ENCODE measurements at regions not wholly inside any gene's neighbourhood (a gene's known extent, or its start where the extent isn't known, plus 50 kb on each side); places are given as distances from the start of the nearest gene placed in this dataset.

DNA sequence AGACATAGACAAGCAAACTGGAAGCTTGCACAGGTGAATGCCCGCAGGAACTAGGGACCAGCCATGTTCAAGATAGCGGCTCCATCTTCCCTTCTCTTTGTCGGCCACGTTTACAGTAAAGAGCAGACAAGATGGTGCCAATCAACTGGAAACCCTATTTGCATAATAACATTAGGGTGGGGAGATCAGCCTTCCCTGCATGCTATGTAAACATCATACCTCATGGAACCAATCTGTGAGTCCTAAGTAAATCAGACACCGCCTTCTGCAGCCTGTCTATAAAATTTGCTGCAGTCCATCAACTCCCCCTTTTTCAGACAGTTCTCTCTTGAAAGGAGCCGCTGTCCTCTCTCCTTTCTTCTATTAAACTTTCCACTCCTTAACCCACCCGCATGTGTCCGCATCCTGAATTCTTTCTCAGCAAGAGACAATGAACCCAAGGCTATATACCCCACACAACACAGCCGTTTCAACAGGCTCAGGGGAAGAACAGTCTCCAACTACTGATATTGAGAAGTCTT lies 384.4 kb downstream of the EIPR1 start:
- DNase-seq (ENCODE audit: low spot score) = no peak

DNA sequence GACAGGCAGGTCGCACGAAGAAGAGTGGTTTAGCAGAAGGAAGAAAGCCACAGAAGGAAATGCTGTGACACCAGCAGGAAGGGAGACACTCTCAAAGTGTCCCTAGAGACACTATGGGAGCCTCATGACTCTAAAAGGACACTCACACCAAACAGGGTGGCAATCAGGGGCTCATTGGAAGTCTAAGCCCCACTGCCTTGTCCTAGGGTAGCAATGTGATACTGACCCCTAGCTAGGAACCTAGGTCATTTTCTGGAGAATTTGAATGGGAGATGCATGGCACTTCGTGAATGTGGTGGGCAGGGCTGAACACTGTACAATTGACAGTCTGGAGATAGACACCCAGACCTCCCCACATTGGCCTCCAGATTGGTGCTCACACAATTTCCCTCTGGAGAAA lies 385.0 kb downstream of the EIPR1 start:
- DNase-seq (ENCODE audit: low spot score) = no peak

DNA sequence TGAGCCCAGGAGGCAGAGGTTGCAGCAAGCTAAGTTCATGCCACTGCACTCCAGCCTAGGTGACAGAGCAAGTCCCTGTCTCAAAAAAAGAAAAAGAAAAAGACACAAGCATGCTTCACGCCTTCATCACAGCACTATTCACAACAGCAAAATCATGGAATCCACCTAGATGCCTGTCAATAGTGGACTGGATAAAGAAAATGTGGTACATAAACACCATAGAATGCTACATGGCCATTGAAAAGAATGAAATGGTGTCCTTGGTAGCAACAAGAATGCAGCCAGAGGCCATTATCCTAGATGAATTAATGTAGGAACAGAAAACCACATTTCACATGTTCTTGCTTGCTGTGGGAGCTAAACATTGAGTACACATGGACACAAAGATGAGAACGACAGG lies 392.6 kb downstream of the EIPR1 start:
- no peak for DNase-seq (ENCODE audit: low spot score)

GRCh38 chr2:2981000-2981399 lies 396.6 kb downstream of the EIPR1 start:
- no peak for DNase-seq (ENCODE audit: low spot score)

DNA sequence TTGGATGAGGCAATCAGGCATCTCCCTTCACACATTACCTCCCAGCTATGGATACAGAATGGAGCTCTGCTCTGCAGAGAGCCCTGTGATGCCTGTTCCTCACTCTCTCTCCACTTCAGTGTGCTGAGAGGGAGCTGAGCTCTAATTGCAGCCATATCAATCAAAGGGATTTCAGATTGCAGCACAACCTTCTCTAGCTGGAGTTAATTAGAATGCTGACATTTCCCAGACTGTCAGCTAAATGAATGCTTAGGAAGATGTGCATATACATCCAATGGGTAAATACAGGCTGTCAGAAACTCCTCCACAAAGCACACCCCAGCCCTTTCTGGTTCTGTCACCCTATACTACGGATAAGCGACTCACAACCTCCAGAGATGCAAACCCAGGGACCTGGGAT lies 402.6 kb downstream of the EIPR1 start:
- no peak for DNase-seq (ENCODE audit: low spot score)

GRCh38 chr2:2960441-2961133 lies 417.0 kb downstream of the EIPR1 start:
- no peak for DNase-seq (ENCODE audit: low spot score)

DNA sequence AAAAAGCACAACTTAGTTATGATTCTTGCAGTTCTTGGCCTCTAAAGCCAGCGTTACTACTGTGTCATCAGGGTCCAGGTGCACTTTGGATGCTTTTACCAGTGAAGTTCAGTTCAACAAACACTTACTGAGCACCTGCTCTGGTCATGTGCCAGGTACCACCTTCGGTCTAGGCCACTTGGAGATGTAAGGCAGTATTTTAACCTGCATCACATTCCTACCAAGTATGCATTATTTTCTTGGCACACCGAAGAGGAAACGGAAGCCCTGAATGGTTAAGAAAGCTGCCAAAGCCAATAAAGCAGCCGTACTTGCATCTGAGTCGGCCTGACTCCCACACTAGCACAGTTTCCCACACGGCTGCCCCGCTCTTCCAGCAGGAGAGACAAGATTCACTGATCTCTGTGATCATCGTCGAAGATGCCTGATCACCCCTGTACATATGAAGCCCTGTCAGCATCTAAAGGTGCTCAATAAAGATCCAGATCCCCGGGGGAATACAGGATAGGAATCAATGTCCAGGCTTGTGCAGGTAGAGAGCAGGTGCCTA lies 427.1 kb downstream of the EIPR1 start:
- DNase-seq (ENCODE audit: low spot score) = no peak

- no peak for DNase-seq (ENCODE audit: low spot score)
Measured at GRCh38 chr2:2947406-2947805, 430.2 kb downstream of the EIPR1 start.

DNA sequence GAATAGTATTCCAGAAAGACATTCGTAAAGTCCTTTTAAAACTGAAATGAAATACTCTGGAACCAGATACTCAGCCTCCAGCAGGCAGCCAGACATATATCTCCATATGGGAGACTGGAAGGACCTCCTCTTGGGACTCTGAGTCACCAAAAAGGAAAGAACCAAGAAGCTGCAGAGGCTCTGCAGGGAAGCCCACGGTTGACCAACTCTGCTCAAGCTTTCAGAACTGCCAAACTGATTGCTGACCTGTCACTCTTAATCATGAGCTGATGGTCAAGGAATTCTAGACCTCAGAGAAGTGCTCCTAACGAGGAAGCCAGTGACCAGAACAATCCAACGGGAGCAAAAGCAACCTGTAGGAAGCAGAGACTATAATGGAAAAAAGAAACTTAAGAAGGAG lies 434.7 kb downstream of the EIPR1 start:
- no peak for DNase-seq (ENCODE audit: low spot score)

DNA sequence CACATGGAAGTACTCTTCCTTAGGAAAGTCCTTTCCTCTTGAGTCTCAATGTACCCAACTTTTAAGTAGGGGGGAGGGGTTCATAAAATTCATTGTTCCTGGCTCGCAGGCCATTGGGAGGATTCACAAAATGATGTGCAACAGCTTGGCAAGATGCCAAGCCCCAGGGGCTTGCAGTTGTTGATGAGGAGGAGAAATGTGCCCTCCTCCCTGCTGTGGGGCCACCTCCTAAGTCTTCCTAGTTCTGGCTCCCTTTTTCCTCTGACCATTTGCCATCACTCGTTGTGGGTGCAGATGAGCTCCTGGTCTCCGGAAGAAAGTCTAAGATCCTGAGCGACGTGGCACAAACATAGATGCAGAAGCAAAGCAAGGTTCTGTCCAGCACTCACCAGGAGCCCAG lies 435.4 kb downstream of the EIPR1 start:
- no peak for DNase-seq (ENCODE audit: low spot score)

- no peak for DNase-seq (ENCODE audit: low spot score)
Measured at GRCh38 chr2:2941205-2941604, 436.4 kb downstream of the EIPR1 start.

DNA sequence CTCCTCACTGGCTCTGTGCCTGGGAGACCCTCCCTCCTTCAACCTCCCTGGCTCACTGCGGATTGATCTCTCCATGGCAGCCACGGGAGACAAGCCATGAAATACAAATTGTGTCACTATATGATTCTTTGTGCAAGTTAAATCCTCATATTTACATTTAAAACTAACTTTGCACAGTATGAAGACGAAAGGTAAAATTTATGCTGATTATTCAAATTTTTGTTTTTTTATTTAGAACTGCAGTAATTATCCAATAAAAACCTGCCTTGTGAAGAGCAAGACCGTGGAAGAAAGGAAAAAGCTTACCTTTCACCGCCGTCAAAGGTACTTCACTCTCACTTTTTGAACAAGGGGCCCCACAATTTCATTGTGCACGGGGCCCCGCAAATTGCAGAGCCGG lies 436.9 kb downstream of the EIPR1 start:
- no peak for DNase-seq (ENCODE audit: low spot score)

DNA sequence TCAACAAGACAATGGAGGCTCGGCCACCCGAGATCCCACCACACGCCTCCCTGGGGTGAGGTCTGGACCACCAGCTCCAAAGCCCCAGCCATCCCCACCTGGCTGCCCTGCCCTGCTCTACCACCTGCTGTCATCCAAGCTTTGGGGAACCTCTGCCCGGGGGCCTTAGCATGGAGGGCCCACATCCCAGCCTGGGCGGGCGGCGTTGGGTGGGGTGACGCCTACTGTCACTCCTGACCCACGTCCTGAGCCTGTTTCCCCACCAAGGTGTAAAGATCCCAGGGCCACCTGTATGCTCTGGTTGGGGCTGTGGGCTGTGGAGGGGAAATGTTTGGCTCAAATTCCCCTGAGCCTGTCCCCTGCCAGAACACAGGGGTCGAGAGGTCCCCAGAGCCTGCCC lies 437.6 kb downstream of the EIPR1 start:
- no peak for DNase-seq (ENCODE audit: low spot score)

DNA sequence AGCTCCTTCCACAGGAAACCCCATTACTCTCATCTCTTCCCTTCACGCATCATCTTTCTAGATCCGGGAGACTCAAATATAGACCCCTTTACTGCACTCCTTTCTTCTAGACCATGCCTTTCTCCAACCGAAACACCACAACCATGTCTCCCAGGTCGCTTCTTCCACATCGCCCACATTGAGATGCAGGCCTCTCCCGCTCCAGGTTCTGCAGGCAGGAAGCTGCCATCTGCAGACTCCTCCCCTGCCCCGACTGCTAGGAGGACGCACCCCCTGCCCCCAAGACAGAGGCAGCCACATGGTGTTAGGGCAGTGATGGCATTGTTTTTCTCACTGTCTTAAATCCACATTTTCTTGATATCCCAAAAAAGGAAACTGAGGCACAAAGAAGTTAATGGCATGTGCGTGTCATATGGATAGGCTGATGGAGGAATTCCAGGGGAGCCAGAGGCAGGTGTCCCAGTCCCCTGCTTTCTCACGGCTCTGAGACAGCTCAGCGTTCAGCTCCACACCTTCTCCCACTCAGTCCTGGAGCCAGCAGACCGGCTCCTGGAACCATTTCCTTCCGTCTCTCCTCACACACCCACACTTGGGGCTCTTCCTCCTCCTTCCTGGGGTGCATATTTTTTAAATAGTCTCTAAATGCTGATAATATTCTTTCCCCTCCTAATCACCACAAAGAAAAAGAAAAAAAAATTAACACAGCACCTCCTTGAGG lies 438.4 kb downstream of the EIPR1 start:
- DNase-seq (ENCODE audit: low spot score) = no peak

DNA sequence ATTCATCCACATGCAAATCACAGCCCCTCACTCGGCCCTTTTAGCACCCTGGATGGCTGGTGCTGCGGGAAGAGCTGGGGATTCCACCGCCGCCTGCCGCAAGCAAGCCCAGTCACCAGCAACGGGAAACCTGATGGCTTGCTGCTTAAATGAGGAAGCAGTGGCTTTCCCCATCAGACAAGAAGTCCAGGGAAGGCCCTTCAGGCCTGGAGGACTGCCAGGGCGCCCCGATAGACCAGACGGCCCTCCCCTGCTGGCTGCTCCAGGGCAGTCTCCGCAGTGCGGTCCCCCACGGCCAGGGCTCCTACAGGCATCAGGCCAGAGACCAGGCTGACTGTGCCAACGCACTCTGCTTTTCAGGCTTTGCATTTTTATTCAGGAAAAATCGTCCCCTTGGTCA lies 439.1 kb downstream of the EIPR1 start:
- DNase-seq (ENCODE audit: low spot score) = no peak

GRCh38 chr2:2935445-2936149 lies 442.0 kb downstream of the EIPR1 start:
- no peak for DNase-seq (ENCODE audit: low spot score)

DNA sequence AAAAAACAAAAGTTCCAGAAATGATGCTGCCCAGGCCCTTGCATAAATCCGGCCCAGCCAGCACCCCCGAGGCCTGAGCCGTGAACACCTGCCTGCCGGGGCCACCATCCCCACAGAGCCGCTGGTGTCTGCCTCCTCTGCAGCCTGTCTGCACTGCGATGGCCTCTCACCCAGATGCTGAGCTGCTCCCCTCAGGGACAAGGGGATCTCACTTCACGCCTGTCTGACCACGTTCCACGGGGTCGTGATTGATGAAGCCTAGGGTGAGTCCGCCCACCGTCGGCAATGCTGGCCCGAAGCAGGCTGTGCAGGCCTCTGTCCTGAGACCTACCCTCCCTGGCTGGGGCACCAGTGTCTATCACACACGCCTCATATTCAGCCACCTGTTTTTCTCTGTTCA lies 444.2 kb downstream of the EIPR1 start:
- DNase-seq (ENCODE audit: low spot score) = no peak

DNA sequence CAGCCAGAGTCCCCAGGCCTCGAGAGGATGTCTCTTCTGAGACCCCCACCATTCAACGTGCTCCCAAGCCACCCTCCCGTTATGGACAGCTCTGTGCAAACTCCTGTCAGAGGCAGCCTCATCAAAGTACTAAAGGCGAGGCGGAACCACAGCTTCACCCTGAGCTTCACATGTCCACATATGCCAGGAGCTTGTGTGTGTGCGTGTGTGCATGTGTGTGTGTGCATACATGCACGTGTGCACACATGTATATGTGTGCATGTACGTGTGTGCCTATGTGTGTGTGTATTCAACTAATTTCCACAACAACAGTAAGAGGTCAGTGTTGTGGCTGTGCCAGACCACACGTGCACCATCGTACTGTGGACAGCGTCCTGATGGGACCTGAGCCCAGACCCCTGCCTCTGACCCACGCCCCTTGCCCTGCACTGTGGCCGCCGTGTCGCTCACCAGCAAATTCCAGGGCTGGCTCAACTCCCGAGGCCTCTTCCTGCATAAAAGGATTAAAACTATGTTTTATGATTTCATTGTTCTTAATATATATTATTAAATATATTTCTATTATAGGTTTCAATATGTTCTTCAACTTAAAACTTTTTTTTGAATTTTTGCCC lies 444.8 kb downstream of the EIPR1 start:
- DNase-seq (ENCODE audit: low spot score) = no peak

DNA sequence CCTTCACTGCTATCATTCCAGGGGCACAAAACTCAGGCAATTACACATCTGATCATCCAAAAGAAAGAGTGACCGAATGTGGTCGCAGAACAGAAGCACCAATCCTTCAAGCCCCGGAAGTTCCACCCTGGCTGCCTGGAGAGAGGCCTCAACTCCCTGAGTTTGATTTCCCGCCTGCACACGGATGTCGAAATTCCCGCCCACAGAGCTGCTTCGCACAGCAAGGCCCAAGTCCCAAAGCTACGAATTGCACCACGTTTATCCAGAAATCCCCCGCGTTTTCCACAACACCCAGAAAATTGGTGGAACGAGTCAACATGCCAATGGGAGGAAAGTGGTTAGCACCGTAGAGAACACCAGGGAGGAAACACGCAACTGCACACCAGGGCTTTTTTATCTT lies 445.4 kb downstream of the EIPR1 start:
- no peak for DNase-seq (ENCODE audit: low spot score)

DNA sequence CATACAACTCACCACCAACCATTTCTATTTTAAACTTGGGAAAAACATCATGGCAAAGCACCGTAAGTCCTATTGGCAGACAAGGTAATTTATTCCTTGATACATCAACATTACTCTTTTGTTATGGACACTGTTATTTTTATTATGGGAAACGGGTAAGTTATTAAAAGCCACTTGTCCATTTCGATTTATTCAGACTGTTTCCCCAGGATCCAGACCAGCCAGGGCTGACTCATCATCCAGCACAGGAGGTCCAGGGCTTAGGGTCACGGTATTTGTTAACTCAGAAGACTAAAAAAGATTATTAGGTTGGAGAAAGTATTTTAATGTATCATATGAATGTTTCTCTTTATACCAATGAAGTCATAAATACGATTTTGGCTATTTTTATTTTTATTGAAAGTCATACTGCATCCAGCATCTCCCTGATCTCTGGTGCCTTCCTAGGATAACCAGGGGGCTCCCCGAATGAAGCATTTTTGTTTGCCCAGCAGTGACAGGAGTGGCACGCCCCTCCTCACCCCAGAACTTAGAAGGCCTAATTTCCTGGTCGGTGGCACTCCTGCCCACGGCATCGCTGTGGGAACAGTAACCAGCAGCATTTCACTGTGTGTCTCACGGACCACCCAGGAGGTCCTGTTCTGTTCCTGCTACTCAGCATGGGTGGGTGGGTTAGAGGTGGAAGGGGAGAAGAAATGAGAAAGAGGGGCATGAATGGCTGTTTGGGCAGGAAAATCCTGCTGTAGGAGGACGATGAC lies 446.1 kb downstream of the EIPR1 start:
- no peak for DNase-seq (ENCODE audit: low spot score)

- no peak for DNase-seq (ENCODE audit: low spot score)
Measured at GRCh38 chr2:2930841-2931240, 446.8 kb downstream of the EIPR1 start.

- DNase-seq (ENCODE audit: low spot score) = no peak
Measured at GRCh38 chr2:2926858-2927175, 450.8 kb downstream of the EIPR1 start.

All from HuH-7.5 (cell line).